GM19468 (cell line): ENCODE measurements at regions not wholly inside any gene's neighbourhood (a gene's known extent, or its start where the extent isn't known, plus 50 kb on each side); places are given as distances from the start of the nearest gene placed in this dataset.
"Not testable (repeated sequence)": the region's sequence is repeated elsewhere in the genome, so short reads cannot be mapped to it uniquely, and the experiment has no call there.

Experiments used
- ATAC-seq: cut with Tn5 transposase; IDR thresholded peaks from one replicate; pipeline ENCODE4 v1.9.1; 2021; ENCODE audit warnings: mild to moderate bottlenecking, moderate library complexity, moderate number of reproducible peaks; ENCODE audit not compliant: unreplicated experiment; ENCODE audit errors: extremely low read depth

GRCh38 chrX:140447150-140447549 is 57.7 kb downstream of the SOX3 start:
- ATAC-seq: no peak

GRCh38 chrX:140440876-140441275 is 64.0 kb downstream of the SOX3 start:
- no peak for ATAC-seq

- ATAC-seq: no peak
Observed at GRCh38 chrX:140439476-140439875, 65.4 kb downstream of the SOX3 start.

- no peak for ATAC-seq
Observed at GRCh38 chrX:140434347-140434746, 70.5 kb downstream of the SOX3 start.

GRCh38 chrX:140433582-140433981 is 71.3 kb downstream of the SOX3 start:
- ATAC-seq: no peak

GRCh38 chrX:140432346-140433175 is 72.3 kb downstream of the SOX3 start:
- ATAC-seq: no peak

- no peak for ATAC-seq
Observed at GRCh38 chrX:140431521-140431920, 73.3 kb downstream of the SOX3 start.

GRCh38 chrX:140425712-140426395 is 79.0 kb downstream of the SOX3 start:
- ATAC-seq: no peak

- ATAC-seq: no peak
Observed at GRCh38 chrX:140422501-140422900, 82.4 kb downstream of the SOX3 start.

- not testable (repeated sequence) for ATAC-seq
Observed at GRCh38 chrX:140402131-140402530, 102.7 kb downstream of the SOX3 start.

GRCh38 chrX:140396326-140396725 is 108.5 kb downstream of the SOX3 start:
- ATAC-seq: not testable (repeated sequence)

- ATAC-seq: no peak
Observed at GRCh38 chrX:140393507-140393906, 111.4 kb downstream of the SOX3 start.

- no peak for ATAC-seq
Observed at GRCh38 chrX:140391313-140391712, 113.6 kb downstream of the SOX3 start.

- no peak for ATAC-seq
Observed at GRCh38 chrX:140389331-140389730, 115.5 kb downstream of the SOX3 start.

- no peak for ATAC-seq
Observed at GRCh38 chrX:140362861-140363260, 142.0 kb downstream of the SOX3 start.

- ATAC-seq: no peak
Observed at GRCh38 chrX:140360924-140361323, 143.9 kb downstream of the SOX3 start.

- no peak for ATAC-seq
Observed at GRCh38 chrX:140360284-140360683, 144.6 kb downstream of the SOX3 start.

- no peak for ATAC-seq
Observed at GRCh38 chrX:140355922-140356321, 148.9 kb downstream of the SOX3 start.

- ATAC-seq: no peak
Observed at GRCh38 chrX:140355429-140355828, 149.4 kb downstream of the SOX3 start.

GRCh38 chrX:140354431-140355120 is 150.3 kb downstream of the SOX3 start:
- ATAC-seq: no peak

- ATAC-seq: no peak
Observed at GRCh38 chrX:140346729-140347128, 158.1 kb downstream of the SOX3 start.
